K562 (cell line): ENCODE measurements at regions not wholly inside any gene's neighbourhood (a gene's known extent, or its start where the extent isn't known, plus 50 kb on each side); places are given as distances from the start of the nearest gene placed in this dataset.

Experiments
- ATAC-seq: fragments of 200-7000 bp; cut with Tn5 transposase; 3 replicates; pipeline ENCODE4 v1.9.1; 2020; ENCODE audit warnings: moderate library complexity
- BruUV-seq: library from RNA; stranded (reverse); fragments of 400-500 nt; replicated peaks from 2 replicates; lab custom pipeline; 2021; lab: Mats Ljungman, UMichigan
- CTCF ChIA-PET: fragments of 300-600 bp; formaldehyde crosslinking; extraction: SDS; loops from one replicate; lab custom pipeline; 2021; ENCODE audit warnings: low intra/inter-chr PET ratio; lab: Yijun Ruan, JAX
- POLR2A ChIA-PET: fragments of 300-600, 350-650 bp; sonication (Branson Sonifier 250); formaldehyde crosslinking; extraction: SDS; loops from one replicate; lab custom pipeline; 2021; ENCODE audit warnings: antibody characterized with exemption, inconsistent platforms; lab: Yijun Ruan, JAX
- DNase-seq, 4 experiments: peaks; one replicate each; pipeline versions ENCODE4 v3.0.0 to v3.0.0-alpha.2; 2011 to 2018; ENCODE audit warnings: low spot score in 3 of 4, mixed read lengths in 3 of 4; ENCODE audit errors: extremely low read depth in 1 of 4
- FAIRE-seq: peaks from 2 replicates; lab custom pipeline; 2011; peaks lifted over from hg19 to GRCh38; lab: Jason Lieb, UNC
- H2AFZ ChIP-seq: 2 replicates; pipeline ENCODE4 v1.6.0; 2011; ENCODE audit warnings: low read depth, low read length, control low read depth, inconsistent platforms
- H3K27ac ChIP-seq: fragments of 200-600 bp; 3 replicates; pipeline ENCODE4 v1.8.0; 2011; ENCODE audit warnings: low read depth, mild to moderate bottlenecking, control low read depth, inconsistent platforms, low read length, moderate library complexity, mixed read lengths; ENCODE audit errors: extremely low read depth
- H3K27me3 ChIP-seq, 2 experiments: fragments of 300-600 bp in 1 of 2; 2 replicates in 1 of 2; 3 replicates in 1 of 2; pipeline versions ENCODE4 v1.6.0 to v1.8.0; 2011; ENCODE audit warnings: inconsistent platforms in 2 of 2, low read length in 2 of 2, mild to moderate bottlenecking in 1 of 2, mixed read lengths in 1 of 2, moderate library complexity in 1 of 2; ENCODE audit not compliant: control insufficient read depth in 2 of 2, insufficient read depth in 2 of 2
- H3K36me3 ChIP-seq: fragments of 300-600 bp; 3 replicates; pipeline ENCODE4 v1.8.0; 2011; ENCODE audit warnings: mild to moderate bottlenecking, low read length, inconsistent platforms; ENCODE audit not compliant: control insufficient read depth, insufficient read depth
- H3K4me1 ChIP-seq, 2 experiments: fragments of 200-600 bp in 1 of 2; replicated peaks in 1 of 2; 2 replicates in 1 of 2; 3 replicates in 1 of 2; pipeline versions ENCODE4 v1.5.1 to v1.8.0; 2011; ENCODE audit warnings: inconsistent platforms in 2 of 2, low read length in 2 of 2, mild to moderate bottlenecking in 1 of 2, mixed read lengths in 1 of 2, moderate library complexity in 1 of 2; ENCODE audit not compliant: control insufficient read depth in 2 of 2, insufficient read depth in 2 of 2
- H3K4me2 ChIP-seq: 2 replicates; pipeline ENCODE4 v1.6.1; 2011; ENCODE audit warnings: low read length, control low read depth, inconsistent platforms, mixed read lengths; ENCODE audit not compliant: insufficient read depth
- H3K4me3 ChIP-seq: fragments of 200-600 bp; sonication (generic), shearing (Covaris generic); 2 replicates; pipeline ENCODE4 v1.5.1; 2016; ENCODE audit warnings: control low read depth, inconsistent platforms
- H3K79me2 ChIP-seq: fragments of 200-600 bp; 3 replicates; pipeline ENCODE4 v1.8.0; 2011; ENCODE audit warnings: low read length, inconsistent platforms; ENCODE audit not compliant: control insufficient read depth, insufficient read depth
- H3K9ac ChIP-seq, 2 experiments: 2 replicates each; pipeline versions ENCODE4 v1.6.0 to v1.6.1; 2011; ENCODE audit warnings: low read depth in 2 of 2, low read length in 2 of 2, control low read depth in 1 of 2, inconsistent platforms in 1 of 2, mild to moderate bottlenecking in 1 of 2, mixed read lengths in 1 of 2; ENCODE audit not compliant: insufficient read depth in 1 of 2
- H3K9me1 ChIP-seq: one replicate; pipeline ENCODE4 v1.6.0; 2011; ENCODE audit warnings: inconsistent platforms, mild to moderate bottlenecking, low read length, moderate library complexity; ENCODE audit not compliant: control insufficient read depth, insufficient read depth
- H3K9me3 ChIP-seq: replicated peaks from 2 replicates; pipeline ENCODE4 v1.5.1; 2011; ENCODE audit warnings: low read depth, low read length, inconsistent platforms; ENCODE audit not compliant: control insufficient read depth, insufficient read depth
- H4K20me1 ChIP-seq: replicated peaks from 2 replicates; pipeline ENCODE4 v1.6.1; 2011; ENCODE audit warnings: low read length, inconsistent platforms, mixed read lengths; ENCODE audit not compliant: control insufficient read depth, insufficient read depth
- CREB1 ChIP-seq, 2 experiments: sonication (generic) in 1 of 2; formaldehyde crosslinking in 1 of 2; IDR thresholded peaks; 2 replicates each; pipeline versions ENCODE4 v1.6.1 to v1.8.0; 2012 to 2022; ENCODE audit warnings: inconsistent platforms in 1 of 2, mild to moderate bottlenecking in 1 of 2, missing genetic modification reagents in 1 of 2, moderate library complexity in 1 of 2
- DIDO1 ChIP-seq: fragments of 450-650 bp; IDR thresholded peaks from 2 replicates; pipeline ENCODE4 v1.6.1; 2016; ENCODE audit warnings: low read depth, missing biosample characterization, missing genetic modification characterization
- HNRNPK ChIP-seq: fragments of 200-400 bp; formaldehyde crosslinking; IDR thresholded peaks from one replicate; pipeline ENCODE4 v1.6.1; 2018; ENCODE audit warnings: mild to moderate bottlenecking, low read depth, low read length; ENCODE audit not compliant: poor library complexity, severe bottlenecking
- RBM14 ChIP-seq: fragments of 200-400 bp; formaldehyde crosslinking; IDR thresholded peaks from 2 replicates; pipeline ENCODE4 v1.6.1; 2018; ENCODE audit warnings: low read depth, mild to moderate bottlenecking, low read length, moderate library complexity, borderline replicate concordance; ENCODE audit not compliant: insufficient read depth
- TBP ChIP-seq: optimal IDR thresholded peaks from 2 replicates; pipeline ENCODE3; 2011; ENCODE audit warnings: low read depth, low read length, improper control_type of control experiment
- TEAD4 ChIP-seq, 2 experiments: sonication (generic) in 1 of 2; formaldehyde crosslinking in 1 of 2; IDR thresholded peaks; 2 replicates each; pipeline versions ENCODE4 v1.6.1 to v1.8.0; 2012 to 2022; ENCODE audit warnings: borderline replicate concordance in 1 of 2, inconsistent platforms in 1 of 2, low read length in 1 of 2, mild to moderate bottlenecking in 1 of 2, missing genetic modification reagents in 1 of 2
- ZNF239 ChIP-seq: fragments of 250-450 bp; sonication (Bioruptor Pico); IDR thresholded peaks from 2 replicates; pipeline ENCODE4 v1.4.0; 2020; ENCODE audit warnings: mild to moderate bottlenecking
- ZSCAN29 ChIP-seq: fragments of 450-650 bp; IDR thresholded peaks from 2 replicates; pipeline ENCODE4 v1.6.1; 2017
- WGBS: fragments of 100-300 bp; shearing (Covaris generic); methylation state at CpG from one replicate; pipeline ENCODE4 v1.1.6; 2016; ENCODE audit warnings: low coverage, mixed read lengths; ENCODE audit not compliant: insufficient coverage; ENCODE audit errors: missing lambda C conversion rate; 5-methylcytosine and 5-hydroxymethylcytosine counted together
- in situ Hi-C: fragments of 300-500 bp; cut with MboI; formaldehyde crosslinking; loops from 4 replicates; pipeline ENCODE4 v1.15.0; 2018; ENCODE audit warnings: inconsistent platforms, mixed read lengths
- intact Hi-C: fragments of 100-400 bp; cut with micrococcal nuclease; formaldehyde crosslinking; loops from 2 replicates; pipeline ENCODE4 v1.14.2; 2022
- TF ChIP-seq, protein P1 (sequence below): fragments of 250-450 bp; sonication (Bioruptor Pico); IDR thresholded peaks from 2 replicates; pipeline ENCODE4 v1.9.0; 2021; ENCODE audit warnings: mild to moderate bottlenecking, inconsistent platforms

DNA sequence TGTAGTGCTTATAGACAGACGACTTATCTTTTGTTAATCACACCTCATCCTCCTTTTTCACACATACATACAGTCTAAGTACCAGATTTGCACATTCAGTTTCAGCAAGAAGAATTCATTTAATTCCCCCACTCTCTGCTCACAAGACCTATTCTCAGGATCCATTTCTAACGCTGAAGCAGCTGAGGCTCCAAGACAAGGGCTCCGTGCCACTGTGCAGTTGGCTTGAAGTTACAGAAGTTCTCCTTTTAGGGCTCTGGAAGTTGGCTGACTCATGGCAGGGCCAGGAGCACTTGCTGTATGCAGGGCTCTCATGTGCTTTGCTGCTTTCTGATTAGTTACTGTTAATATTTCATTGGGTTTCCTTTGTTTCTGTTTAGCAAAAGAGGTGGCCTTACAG, 1566.9 kb upstream of the TMEM132C start:
- no peaks in the 10 kb centered on the region for H3K4me1 ChIP-seq
- POLR2A ChIA-PET = no interaction called here
- TF ChIP-seq HNRNPK (no peak), ZSCAN29 (no peak), TBP (no peak), CREB1 (IDR thresholded peaks at IDR 0.05) (no peak), CREB1 (CRISPR knock-in tag; IDR thresholded peaks at IDR 0.05) (no peak), RBM14 (no peak), ZNF239 (CRISPR knock-in tag) (no peak), DIDO1 (tag) (no peak), TEAD4 (IDR thresholded peaks at IDR 0.05; ENCODE audit: low read length) (no peak), TEAD4 (CRISPR knock-in tag; IDR thresholded peaks at IDR 0.05; ENCODE audit: borderline replicate concordance) (no peak)
- TF ChIP-seq, protein P1, sequence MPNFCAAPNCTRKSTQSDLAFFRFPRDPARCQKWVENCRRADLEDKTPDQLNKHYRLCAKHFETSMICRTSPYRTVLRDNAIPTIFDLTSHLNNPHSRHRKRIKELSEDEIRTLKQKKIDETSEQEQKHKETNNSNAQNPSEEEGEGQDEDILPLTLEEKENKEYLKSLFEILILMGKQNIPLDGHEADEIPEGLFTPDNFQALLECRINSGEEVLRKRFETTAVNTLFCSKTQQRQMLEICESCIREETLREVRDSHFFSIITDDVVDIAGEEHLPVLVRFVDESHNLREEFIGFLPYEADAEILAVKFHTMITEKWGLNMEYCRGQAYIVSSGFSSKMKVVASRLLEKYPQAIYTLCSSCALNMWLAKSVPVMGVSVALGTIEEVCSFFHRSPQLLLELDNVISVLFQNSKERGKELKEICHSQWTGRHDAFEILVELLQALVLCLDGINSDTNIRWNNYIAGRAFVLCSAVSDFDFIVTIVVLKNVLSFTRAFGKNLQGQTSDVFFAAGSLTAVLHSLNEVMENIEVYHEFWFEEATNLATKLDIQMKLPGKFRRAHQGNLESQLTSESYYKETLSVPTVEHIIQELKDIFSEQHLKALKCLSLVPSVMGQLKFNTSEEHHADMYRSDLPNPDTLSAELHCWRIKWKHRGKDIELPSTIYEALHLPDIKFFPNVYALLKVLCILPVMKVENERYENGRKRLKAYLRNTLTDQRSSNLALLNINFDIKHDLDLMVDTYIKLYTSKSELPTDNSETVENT (CRISPR knock-in tag) = no peak
- TF ChIP-seq, all 486 proteins: peak for 0
- Histone ChIP-seq H2AFZ (no peak overlapping the region), H3K4me3 (no peak overlapping the region), H3K27ac (no peak overlapping the region), H4K20me1 (no peaks in the 10 kb centered on the region), H3K27me3 (no peaks in the 10 kb centered on the region), H3K9me1 (no peaks in the 10 kb centered on the region), H3K79me2 (no peaks in the 10 kb centered on the region), H3K4me2 (no peak overlapping the region), H3K9me3 (no peaks in the 10 kb centered on the region), H3K36me3 (no peaks in the 10 kb centered on the region), H3K9ac (no peak overlapping the region)
- intact Hi-C loops = no loop called here
- in situ Hi-C loops = no loop called here
- no peak for DNase-seq
- ATAC-seq = no peak
- WGBS = 6% methylated on average over 3 of the region's 3 CpGs
- CTCF ChIA-PET = no interaction called here
- FAIRE-seq = no peak
- BruUV-seq = no TSS peak
